HG02623 (cell line): ENCODE measurements at regions not wholly inside any gene's neighbourhood (a gene's known extent, or its start where the extent isn't known, plus 50 kb on each side); places are given as distances from the start of the nearest gene placed in this dataset.

Experiments
- ATAC-seq: cut with Tn5 transposase; IDR thresholded peaks from one replicate; pipeline ENCODE4 v1.9.1; 2021; ENCODE audit warnings: moderate library complexity; ENCODE audit not compliant: unreplicated experiment

DNA sequence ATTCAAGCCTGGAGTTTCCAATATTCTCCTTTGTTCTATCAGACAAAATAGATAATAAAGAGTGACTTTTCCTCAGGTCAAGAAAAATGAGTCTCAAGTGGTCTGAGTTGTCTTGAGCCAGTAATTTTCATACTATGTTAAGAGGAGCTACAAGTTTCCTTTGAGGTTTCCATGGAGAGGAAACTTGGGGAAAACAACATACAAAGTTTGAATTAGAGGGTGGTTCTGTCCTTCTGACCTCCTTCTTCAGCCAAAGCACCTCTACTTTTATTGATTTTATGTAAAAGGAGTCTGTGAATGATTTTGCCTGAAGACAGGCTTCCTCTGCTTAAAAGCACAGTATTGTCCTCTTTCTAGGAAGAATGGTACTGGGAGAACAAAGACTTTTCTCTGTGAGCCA lies 497.2 kb upstream of the PKN2 start:
- ATAC-seq, result no peak

DNA sequence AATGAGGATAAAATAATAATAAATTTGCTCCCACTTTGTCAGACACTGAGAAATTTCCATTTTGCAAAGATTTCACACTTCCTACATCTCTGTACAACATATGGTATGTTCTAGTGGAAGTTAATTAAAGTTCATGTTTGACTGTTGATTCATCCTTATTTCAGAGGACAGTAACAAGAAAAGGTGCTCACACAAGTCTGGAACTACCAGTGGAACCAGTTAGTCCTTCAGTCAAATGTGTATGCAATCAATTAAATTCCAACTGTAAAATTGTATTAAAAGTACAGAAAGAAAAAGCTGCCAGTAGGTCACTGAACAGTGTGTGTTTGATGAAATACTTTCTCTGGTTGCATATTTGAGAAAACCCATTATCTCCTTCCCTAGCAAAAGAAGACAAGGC lies 496.0 kb upstream of the PKN2 start:
- no peak for ATAC-seq

DNA sequence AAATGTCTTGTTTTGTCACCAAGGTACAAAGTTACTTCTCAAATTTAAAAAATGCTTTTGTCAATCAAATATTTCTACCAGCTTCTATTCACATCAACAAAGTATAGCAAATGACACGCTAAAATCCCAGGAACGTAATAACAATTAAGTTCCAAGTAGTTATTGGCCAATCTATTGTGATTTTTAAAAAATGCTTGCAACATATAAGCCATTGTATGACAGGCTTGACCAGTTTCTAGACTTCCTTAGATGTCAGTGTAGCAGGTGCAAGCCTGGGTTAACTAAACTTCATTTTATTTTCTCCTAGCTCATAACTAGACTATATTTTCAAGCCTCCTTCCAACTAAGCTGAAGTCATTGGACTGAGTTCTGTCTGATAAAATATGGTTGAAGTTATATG lies 494.5 kb upstream of the PKN2 start:
- ATAC-seq, result no peak

DNA sequence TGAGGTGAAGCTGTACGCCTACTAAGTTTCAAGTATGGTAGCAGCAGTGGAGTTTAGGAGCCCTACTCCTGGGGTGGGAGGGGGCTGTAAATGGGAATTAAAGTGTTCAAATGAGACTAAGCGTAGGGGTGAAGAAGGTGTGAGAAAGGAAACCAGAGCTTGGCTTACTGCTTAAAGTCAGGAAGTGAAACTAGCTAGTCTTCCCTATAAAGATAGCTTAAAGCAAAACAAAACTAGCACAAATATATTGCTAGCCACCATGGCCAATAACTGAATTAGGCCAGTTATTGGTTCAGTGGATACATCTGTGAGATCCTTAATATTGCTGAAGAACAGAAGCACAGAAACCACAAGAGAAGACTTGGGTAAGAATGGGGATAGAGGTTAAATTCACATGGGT lies 492.2 kb upstream of the PKN2 start:
- ATAC-seq, result peak; percentile 92

DNA sequence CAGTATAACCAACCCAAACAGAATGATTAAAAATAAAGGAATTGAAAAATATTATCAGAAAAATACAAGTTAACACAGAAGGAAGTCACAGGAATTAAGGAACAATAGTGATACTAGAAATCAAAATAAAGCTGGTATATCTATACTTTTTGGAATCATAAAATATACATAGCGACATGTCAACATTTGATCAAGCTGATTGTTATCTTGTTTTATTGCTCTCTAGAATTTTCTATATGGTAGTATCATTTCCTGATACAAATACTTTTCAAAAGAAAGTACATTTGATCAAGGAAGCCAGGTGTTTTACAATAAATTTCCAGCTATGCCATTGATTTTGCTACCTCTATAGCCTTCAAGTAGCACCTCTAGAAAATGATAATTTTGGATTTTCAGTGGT lies 489.5 kb upstream of the PKN2 start:
- ATAC-seq, result no peak

DNA sequence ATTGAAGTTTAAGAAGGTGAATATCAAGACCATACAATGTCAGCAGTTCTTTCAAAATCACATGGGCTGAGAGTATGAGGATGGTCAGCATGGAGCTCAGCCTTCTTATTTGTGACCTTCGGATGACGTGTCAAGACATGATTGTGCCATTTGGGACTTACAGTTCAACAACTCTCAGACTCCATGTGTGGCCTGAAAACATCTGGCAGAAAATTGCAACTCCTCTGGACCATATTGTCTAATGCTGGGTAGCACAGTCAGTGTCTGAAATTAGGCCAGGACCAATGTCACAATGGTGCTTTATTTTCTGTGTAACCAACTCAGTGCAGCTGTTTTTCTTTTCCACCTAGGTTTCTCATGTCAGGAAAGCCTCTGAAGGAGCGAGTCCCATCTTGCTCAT lies 483.5 kb upstream of the PKN2 start:
- no peak for ATAC-seq

DNA sequence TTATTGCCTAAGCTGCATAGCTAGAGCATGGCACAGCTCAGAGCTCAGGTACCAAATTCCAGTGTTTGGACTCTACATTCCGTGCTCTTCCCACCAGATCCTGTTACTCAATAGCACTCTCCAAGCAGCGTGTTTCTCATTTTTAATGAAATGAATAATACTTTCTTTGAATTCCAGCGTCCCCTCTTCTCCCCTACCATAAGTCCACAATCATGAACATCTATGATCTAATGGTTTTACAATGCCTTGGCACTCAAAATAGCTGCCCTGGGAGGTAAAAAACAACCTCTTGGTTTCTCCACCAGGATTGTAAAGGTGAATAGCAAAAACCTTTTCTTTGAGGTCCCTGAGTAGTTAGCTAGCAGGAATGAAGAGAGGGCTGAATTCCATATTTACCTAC lies 480.0 kb upstream of the PKN2 start:
- ATAC-seq, result no peak

- ATAC-seq, result no peak
Measured at GRCh38 chr1:88204612-88205167, 479.4 kb upstream of the PKN2 start.

DNA sequence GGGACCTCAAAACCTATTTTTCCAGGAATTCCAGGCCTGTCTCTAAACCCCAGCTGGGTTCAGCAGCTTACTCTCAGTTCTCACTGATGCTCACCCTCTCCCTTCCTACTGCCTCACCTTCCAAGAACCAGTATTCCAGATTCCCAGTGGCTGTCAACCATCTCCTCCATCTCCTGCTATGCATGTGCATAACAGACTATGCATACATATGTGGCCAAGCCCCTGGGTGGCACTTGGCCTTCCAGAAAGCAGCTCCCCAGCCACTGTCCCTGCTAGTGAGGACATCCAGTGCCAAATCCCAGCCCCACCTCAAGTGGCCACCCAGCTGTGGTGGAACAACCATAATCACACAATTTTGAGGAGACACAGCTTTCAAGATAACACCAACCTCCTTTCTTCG lies 475.7 kb upstream of the PKN2 start:
- ATAC-seq, result no peak

DNA sequence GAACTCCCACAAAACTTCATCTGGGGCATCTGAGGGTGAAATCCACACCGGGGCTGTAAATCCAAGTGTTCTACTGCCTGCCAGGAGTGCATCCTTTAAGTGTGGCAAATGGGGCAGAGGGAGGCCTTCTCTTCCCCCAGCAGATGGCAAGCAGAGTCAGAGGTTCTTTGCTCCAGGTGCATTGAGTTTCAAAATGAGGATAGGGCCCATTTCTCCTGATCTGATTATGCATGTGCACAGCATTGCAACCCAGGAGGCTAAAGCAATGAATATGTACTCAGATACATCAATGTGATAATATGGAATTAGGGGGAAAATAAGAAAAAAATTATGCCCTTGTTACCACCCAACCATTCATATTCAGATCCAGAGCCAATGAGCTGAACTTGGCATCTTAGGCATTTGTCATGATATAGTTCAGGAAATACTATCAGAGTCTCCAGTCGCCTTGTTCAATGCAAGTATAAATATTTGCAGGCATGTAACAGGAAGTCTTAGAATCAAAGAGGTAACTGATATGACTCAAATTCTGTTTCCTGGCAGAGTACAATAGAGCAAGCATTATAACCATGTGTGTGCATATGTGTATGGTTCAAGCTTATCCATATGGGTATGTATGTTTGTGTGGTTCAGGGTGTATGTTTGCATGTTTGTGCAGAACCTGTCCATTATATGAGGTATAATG lies 473.8 kb upstream of the PKN2 start:
- no peak for ATAC-seq

DNA sequence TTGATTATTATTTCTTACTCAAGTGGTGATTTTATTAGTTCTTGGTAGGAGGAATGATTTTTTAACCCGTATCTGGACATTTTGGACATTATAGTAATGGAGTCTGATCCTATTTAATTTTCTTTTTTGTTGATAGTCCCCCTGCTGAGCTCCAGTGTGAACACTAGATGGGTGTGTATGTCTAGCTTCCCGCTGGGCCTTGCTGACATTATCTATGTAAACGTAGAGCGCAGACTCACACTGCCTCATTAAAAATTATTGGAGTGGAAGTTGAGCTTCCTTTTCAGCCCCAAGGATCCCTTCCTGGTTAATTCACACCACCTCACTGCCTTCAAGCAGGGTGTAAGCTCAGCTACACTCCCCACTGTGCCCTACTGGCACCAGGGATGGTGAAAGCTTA lies 467.6 kb upstream of the PKN2 start:
- ATAC-seq, result no peak

- no peak for ATAC-seq
Measured at GRCh38 chr1:88217386-88217785, 466.7 kb upstream of the PKN2 start.

GRCh38 chr1:88219521-88219920 lies 464.6 kb upstream of the PKN2 start:
- ATAC-seq, result no peak

GRCh38 chr1:88221411-88221810 lies 462.7 kb upstream of the PKN2 start:
- ATAC-seq, result no peak

DNA sequence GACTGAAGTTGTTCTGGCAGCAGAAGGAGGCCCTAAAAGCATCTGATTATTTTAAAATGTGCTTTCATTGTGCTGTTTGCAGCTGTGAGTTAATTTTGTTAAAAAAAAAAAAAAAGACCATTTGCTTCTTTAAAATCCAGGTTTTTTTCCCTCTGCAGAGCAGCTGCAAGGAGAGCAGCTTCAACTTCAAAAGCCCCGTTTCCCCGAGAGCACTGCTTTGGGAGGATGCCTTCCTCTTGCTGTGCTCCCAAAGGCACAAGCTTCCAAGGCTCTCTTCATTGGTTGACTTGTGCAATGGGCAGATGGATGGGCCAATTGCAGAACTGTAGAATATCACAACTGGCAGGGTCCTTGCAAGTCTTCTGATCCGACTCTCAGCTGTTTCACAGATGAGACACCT lies 459.2 kb upstream of the PKN2 start:
- no peak for ATAC-seq

DNA sequence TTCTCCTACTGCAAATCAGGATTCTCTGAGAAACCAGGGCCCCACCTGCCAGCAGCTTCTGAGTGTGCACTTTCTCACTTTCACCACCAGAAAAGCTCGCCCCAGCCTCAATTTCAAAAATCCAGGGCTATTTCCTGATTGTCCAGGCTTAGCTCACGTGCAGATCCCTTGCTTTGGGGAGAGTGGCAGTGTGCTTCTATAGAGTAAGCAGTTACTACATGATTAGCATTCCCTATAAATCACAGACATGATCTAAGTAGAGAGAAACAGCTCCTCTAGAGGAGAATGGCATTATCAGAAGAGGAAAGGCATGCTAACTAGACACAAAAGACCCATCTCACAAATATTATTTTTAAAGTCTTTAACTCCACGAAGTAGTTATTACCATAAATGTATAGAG lies 456.0 kb upstream of the PKN2 start:
- no peak for ATAC-seq

DNA sequence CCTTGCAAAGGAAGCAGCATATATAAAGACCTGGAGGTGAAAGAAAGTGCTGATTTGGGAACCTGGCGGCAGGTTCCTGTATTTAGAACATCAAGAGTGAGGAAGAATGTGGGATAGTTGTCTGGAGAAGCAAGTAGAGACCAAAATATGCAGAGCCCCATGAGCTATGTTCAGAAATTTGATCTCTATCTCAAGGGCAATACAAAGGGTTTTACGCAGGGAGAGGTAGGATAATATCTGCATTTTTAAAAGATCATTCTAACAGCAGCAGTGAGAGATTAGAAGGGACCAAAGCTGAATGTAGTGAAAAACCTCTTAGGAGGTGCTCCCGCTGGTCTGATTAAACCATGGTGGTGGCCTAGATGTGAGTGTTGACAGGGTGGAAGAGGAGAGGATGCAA lies 453.9 kb upstream of the PKN2 start:
- ATAC-seq, result no peak

- no peak for ATAC-seq
Measured at GRCh38 chr1:88237058-88237457, 447.0 kb upstream of the PKN2 start.

DNA sequence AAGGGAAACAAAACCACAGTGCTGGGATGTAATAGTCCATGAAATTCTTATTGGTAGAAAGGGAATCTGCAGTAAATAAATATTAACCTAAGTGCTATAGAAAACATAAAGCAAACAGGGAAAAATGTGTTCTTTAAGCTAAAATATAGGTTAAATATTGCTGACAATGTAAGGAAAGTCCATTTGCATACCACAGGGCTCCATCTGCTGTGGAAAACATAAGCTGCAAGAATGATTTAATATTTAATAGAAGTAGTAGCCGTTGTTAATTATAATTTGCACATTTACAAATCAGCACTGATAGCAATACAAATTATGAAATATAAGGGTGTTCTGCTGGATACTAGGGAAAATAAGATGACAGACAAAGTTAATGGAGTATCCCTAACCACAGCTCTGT lies 444.9 kb upstream of the PKN2 start:
- no peak for ATAC-seq

DNA sequence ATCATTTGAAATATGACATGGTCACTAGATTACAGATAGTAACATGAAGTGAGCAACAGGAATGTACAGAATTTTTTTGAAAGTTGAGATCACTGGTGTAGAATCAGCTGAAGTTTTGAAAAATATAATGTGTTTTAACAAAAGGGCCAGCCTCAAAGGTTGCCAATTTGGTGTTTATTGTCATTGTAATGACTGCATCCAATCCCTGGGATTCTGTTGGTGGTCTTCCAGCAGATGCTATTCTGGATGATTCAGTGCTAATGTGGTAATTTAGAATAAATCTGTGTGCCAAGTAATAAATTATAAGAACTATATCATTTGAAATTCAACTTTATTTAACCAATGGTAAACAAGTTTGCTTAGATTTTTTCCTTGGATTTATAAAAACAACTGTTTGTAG lies 436.4 kb upstream of the PKN2 start:
- no peak for ATAC-seq

DNA sequence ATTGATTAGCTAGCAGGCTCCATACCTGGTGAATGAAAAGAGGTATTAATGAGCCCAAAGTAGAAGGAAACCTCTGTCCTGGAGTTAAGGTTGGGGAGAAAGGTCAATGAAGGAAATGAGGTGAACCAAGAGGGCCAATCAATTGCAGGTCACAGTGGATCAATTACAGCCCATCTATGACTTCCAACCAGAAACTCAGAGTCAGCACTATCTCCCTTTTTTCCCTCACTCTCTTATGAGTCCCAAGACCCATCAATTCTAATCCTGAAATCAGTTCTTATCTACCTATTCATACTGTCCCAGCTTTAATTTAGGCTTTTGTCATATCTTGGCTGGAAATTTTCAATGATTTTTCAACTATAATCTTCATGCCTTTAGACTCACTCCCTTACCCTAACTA lies 433.2 kb upstream of the PKN2 start:
- no peak for ATAC-seq

DNA sequence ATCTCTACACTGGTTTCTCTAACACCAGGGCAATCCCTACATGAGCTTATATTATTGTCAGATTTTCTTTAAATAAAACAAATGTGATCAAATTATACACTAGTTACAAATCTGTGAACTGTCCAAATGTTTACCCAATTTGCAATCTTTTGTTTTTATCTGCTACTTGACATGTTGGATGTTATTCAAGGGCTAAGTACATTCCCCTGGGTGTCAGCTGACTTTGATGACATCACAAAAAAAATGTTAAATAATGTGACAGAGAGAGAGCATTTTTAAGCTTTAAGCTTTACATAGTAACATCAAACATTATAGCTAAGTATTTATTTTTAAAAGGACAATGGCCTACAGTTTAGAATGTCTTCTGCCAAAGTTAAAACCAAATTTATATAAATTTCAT lies 431.3 kb upstream of the PKN2 start:
- ATAC-seq, result no peak

DNA sequence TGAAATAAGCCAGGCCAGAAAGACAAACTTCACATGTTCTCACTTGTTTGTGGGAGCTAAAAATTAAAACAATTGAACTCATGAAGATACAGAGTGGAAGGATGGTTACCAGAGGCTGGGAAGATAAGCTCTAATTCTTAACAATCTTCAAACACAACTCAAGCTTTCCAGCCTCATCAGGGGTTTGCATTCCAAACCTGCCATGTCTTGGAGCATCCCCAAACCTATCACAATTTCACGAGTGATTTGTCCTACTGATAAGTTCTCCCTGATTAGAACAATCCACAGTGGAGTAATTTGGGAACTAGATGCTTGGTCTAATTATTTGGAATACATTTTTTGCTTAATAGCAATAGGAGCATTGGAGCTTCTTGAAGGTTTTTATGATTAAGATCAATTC lies 418.5 kb upstream of the PKN2 start:
- no peak for ATAC-seq
